BJ (cell line): ENCODE measurements at regions not wholly inside any gene's neighbourhood (a gene's known extent, or its start where the extent isn't known, plus 50 kb on each side); places are given as distances from the start of the nearest gene placed in this dataset.

Experiments
- CTCF ChIA-PET: fragments of 350-600 bp; formaldehyde crosslinking; extraction: SDS; loops from one replicate; lab custom pipeline; 2021; ENCODE audit warnings: antibody characterized with exemption, inconsistent platforms; lab: Yijun Ruan, JAX
- POLR2A ChIA-PET: fragments of 300-600 bp; sonication (Branson Sonifier 250); formaldehyde crosslinking; extraction: SDS; loops from one replicate; lab custom pipeline; 2021; ENCODE audit warnings: antibody characterized with exemption; lab: Charles Lee
- DNase-seq: peaks from one replicate; pipeline ENCODE4 v3.0.0-alpha.2; 2011; ENCODE audit warnings: low read depth
- H3K27me3 ChIP-seq: 2 replicates; pipeline ENCODE4 v1.6.0; 2011; ENCODE audit warnings: low read length; ENCODE audit not compliant: control insufficient read depth, insufficient read depth
- H3K36me3 ChIP-seq: 2 replicates; pipeline ENCODE4 v1.5.1; 2011; ENCODE audit warnings: low read length; ENCODE audit not compliant: control insufficient read depth, insufficient read depth
- H3K4me3 ChIP-seq: 2 replicates; pipeline ENCODE4 v1.5.1; 2011; ENCODE audit warnings: low read depth, mild to moderate bottlenecking, control low read depth, low read length
- TF ChIP-seq, protein P1 (sequence below): IDR thresholded peaks from 2 replicates; pipeline ENCODE4 v1.5.1; 2011; ENCODE audit warnings: low read depth, mild to moderate bottlenecking, control low read depth, inconsistent platforms, low read length, moderate library complexity; ENCODE audit not compliant: insufficient read depth

DNA sequence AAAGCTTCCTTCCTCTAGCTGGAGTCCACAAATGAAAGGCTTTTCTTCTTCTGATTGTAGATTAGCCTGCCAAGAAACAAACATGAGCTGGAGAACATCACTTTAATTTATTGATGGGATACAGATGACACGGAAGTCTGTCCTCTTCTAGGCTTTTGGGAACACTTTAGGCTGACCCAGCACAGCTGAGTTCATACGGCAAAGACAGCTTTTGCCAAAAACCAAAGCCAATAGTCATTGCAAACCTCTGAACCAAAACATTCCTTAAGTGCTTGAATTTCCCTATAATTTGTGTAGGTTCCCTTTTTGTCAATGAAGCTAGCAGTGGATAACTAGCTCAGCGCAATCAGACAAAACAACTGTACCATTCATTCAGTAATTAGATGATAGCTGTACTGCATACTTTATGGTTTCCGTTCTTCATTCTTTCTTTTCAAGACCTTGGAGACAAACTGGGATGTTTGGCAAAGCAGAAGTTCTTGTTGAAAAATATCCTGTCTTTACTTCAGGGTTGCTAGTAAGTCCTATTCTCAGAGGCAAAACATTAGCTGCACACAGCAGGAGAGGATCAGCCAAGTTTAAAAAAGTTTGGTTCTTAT lies 95.7 kb upstream of the SPRY2 start:
- DNase-seq = no peak
- TF ChIP-seq, protein P1, sequence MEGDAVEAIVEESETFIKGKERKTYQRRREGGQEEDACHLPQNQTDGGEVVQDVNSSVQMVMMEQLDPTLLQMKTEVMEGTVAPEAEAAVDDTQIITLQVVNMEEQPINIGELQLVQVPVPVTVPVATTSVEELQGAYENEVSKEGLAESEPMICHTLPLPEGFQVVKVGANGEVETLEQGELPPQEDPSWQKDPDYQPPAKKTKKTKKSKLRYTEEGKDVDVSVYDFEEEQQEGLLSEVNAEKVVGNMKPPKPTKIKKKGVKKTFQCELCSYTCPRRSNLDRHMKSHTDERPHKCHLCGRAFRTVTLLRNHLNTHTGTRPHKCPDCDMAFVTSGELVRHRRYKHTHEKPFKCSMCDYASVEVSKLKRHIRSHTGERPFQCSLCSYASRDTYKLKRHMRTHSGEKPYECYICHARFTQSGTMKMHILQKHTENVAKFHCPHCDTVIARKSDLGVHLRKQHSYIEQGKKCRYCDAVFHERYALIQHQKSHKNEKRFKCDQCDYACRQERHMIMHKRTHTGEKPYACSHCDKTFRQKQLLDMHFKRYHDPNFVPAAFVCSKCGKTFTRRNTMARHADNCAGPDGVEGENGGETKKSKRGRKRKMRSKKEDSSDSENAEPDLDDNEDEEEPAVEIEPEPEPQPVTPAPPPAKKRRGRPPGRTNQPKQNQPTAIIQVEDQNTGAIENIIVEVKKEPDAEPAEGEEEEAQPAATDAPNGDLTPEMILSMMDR = no peak
- Histone ChIP-seq H3K27me3 (no peaks in the 10 kb centered on the region), H3K4me3 (no peak overlapping the region), H3K36me3 (no peaks in the 10 kb centered on the region)
- POLR2A ChIA-PET = no interaction called here
- CTCF ChIA-PET = interaction anchor here (0.6 kb wide), 1 partner anchor 1687 kb away, joined by 3 read pairs; no protein-coding TSS in a partner anchor

DNA sequence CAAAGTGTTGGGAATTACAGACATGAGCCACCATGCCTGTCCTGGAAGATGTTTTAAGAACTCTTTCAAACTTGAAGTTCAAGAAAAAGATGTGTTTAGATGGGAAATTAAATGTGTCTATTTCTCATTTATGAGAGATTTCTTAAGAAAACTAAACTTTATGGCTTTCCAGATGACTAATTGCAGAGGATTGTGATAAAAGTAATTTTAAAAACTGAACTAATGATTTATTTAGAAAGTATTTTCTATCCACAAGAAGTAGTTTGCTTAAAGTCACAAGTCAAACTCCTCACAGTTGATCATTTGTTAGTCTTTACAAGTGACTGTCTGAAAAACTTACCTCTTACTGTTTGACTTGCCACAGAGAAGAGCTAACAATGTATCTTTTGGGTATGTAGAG lies 89.6 kb upstream of the SPRY2 start:
- TF ChIP-seq, protein P1 = no peak
- no peaks in the 10 kb centered on the region for H3K27me3 ChIP-seq
- DNase-seq = no peak
- ChIA-PET POLR2A (no interaction called here), CTCF (no interaction called here)
- H3K36me3 ChIP-seq = no peaks in the 10 kb centered on the region
- no peak overlapping the region for H3K4me3 ChIP-seq

GRCh38 chr13:80428349-80429096 lies 87.6 kb upstream of the SPRY2 start:
- CTCF ChIA-PET = no interaction called here
- TF ChIP-seq, protein P1 = no peak
- DNase-seq = no peak

DNA sequence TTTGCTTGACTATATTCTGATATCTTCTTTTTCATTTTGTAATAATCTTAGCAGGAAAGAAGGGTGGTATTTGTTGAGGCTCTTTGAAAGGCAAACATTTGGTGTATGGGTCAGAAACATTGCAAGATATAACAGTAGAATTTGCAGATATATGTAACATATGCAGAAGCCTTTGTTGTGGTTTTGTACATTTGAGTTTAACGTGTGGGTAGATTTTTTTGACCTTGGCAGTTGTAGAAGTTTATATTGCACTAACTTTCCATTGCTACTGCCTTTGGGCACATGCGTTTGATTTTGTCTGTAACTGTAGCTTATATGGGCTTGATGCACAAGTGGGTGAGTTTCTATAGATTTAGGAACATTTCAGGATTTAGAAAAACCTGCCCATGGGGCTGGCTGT lies 78.5 kb upstream of the SPRY2 start:
- TF ChIP-seq, protein P1 = no peak
- Histone ChIP-seq H3K4me3 (no peak overlapping the region), H3K27me3 (no peaks in the 10 kb centered on the region), H3K36me3 (no peaks in the 10 kb centered on the region)
- ChIA-PET POLR2A (no interaction called here), CTCF (no interaction called here)
- no peak for DNase-seq

More at GRCh38 chr13:80428349-80429096, 87.6 kb upstream of the SPRY2 start:
- no peaks in the 10 kb centered on the region for H3K27me3 ChIP-seq
- H3K4me3 ChIP-seq = no peak overlapping the region
- POLR2A ChIA-PET = no interaction called here
- no peaks in the 10 kb centered on the region for H3K36me3 ChIP-seq

GRCh38 chr13:80413611-80414010 lies 72.7 kb upstream of the SPRY2 start:
- H3K36me3 ChIP-seq = no peaks in the 10 kb centered on the region
- no peaks in the 10 kb centered on the region for H3K27me3 ChIP-seq
- ChIA-PET POLR2A (no interaction called here), CTCF (no interaction called here)
- H3K4me3 ChIP-seq = no peak overlapping the region
- DNase-seq = no peak
- TF ChIP-seq, protein P1 = no peak
